Inflammatory macrophage treated with lipopolysaccharide for 1 hour (primary cell): ENCODE measurements at regions not wholly inside any gene's neighbourhood (a gene's known extent, or its start where the extent isn't known, plus 50 kb on each side); places are given as distances from the start of the nearest gene placed in this dataset.

Experiments
- DNase-seq, 2 donors: peaks; one replicate each; pipeline ENCODE4 v3.0.0-alpha.2; 2020 to 2022

- DNase-seq = peak; percentile 30 to 38
Measured at GRCh38 chr12:92213166-92213565, 67.5 kb upstream of the BTG1 start.

GRCh38 chr12:92210071-92210470 is 64.4 kb upstream of the BTG1 start:
- no peak for DNase-seq

GRCh38 chr12:92208613-92209121 is 63.0 kb upstream of the BTG1 start:
- peak; percentile 49 to 60 for DNase-seq

- no peak for DNase-seq
Measured at GRCh38 chr12:92206596-92206995, 61.0 kb upstream of the BTG1 start.

DNA sequence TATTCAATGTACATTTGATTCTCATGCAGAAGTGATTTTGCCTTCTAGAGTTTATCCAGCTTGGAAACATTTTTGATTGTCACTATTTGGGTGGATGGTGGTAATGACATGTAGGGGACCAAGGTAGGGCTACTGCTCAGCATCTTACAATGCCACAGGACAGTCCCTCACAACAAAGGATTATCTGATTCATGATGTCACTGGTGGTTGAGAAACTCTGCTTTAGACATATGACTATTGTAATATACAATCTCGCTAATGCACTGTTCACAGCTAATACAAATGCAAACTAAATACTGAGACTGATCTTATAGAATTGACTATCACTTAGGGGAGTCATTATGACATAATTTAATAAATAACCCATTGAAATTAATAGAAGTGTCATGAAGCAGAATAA is 60.4 kb upstream of the BTG1 start:
- peak in 1 of 2 donors; percentile 22 for DNase-seq

- DNase-seq = no peak
Measured at GRCh38 chr12:92199819-92200576, 54.4 kb upstream of the BTG1 start.

DNA sequence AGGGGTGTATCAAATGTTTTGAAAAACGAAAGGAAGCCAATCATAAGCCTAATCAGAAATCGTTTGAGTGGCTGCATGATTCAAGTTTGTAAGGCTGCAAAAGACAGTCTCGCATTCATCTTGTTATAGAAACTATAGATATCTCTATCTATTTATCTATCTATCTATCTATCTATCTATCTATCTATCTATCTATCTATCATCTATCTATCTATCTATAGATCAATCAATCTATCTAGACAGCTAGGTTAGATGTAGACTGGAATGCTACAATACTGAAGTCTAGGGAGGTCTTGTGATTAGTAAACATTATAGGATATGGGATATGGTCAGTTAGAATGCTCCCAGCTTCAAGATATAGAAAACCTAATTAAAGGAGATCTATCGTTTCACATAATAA is 52.2 kb upstream of the BTG1 start:
- no peak for DNase-seq

GRCh38 chr12:92196368-92196767 is 50.7 kb upstream of the BTG1 start:
- DNase-seq = no peak
